Chondrocyte (in vitro differentiated cells): ENCODE measurements at regions not wholly inside any gene's neighbourhood (a gene's known extent, or its start where the extent isn't known, plus 50 kb on each side); places are given as distances from the start of the nearest gene placed in this dataset.

ENCODE experiments used
- DNase-seq: peaks from one replicate; pipeline ENCODE4 v3.0.0; 2021; ENCODE audit warnings: mixed read lengths, low spot score
- H3K27ac Mint-ChIP-seq: one replicate; pipeline ENCODE4 v1.8.0; 2021; ENCODE audit warnings: mild to moderate bottlenecking, moderate library complexity, mixed read lengths; ENCODE audit not compliant: unreplicated experiment
- H3K27me3 Mint-ChIP-seq: 2 replicates; pipeline ENCODE4 v1.8.0; 2021; ENCODE audit warnings: low read depth, mixed read lengths
- H3K36me3 Mint-ChIP-seq: 2 replicates; pipeline ENCODE4 v1.8.0; 2021; ENCODE audit warnings: low read depth, mixed read lengths
- H3K4me1 Mint-ChIP-seq: 2 replicates; pipeline ENCODE4 v1.8.0; 2021; ENCODE audit warnings: low read depth, mild to moderate bottlenecking, mixed read lengths
- H3K4me3 Mint-ChIP-seq: one replicate; pipeline ENCODE4 v1.8.0; 2021; ENCODE audit warnings: mild to moderate bottlenecking, moderate library complexity, mixed read lengths; ENCODE audit not compliant: unreplicated experiment
- H3K9me3 Mint-ChIP-seq: 2 replicates; pipeline ENCODE4 v1.8.0; 2021; ENCODE audit warnings: low read depth, mixed read lengths
- CTCF ChIP-seq: fragments of 200-600 bp; sonication (generic); IDR thresholded peaks from 2 replicates; pipeline ENCODE4 v1.5.0; 2021; ENCODE audit warnings: antibody characterized with exemption, mild to moderate bottlenecking, moderate library complexity

DNA sequence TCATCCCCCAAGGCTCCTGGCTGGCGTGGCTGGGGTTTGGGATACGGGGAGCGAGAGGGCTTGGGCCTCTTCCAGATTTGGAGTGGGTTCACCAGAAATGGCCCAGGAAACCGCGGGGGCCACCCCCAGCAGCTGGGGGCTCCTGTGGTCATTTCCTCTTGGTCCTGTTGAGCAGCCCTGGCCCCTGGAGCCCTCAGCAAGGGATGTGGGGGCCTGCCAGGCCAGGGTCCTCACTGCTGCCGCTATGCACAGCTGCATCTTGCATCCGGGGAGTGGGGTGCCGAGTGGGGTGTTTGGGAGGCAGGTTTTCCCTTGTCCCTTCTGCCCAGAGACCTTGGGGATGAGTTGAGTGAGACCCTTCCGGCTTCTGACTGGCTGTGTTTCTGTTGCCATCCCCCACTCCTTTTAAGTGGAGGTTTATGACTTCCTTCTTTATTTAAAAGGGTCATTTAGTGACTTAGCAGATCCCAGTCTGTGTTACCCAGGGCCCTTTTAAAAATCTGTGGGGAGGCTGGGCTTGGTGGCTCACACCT lies 319.8 kb downstream of the SEC14L1 start:
- Mint-ChIP-seq H3K9me3 (no peaks in the 10 kb centered on the region), H3K4me3 (no peak overlapping the region), H3K4me1 (peaks cover 44% of the 10 kb centered on the region), H3K27me3 (no peaks in the 10 kb centered on the region), H3K27ac (no peak overlapping the region), H3K36me3 (peaks cover 3% of the 10 kb centered on the region)
- TF ChIP-seq CTCF, result no peak
- DNase-seq, result no peak

- Mint-ChIP-seq H3K9me3 (no peaks in the 10 kb centered on the region), H3K4me1 (peaks cover 50% of the 10 kb centered on the region), H3K36me3 (peaks cover 2% of the 10 kb centered on the region), H3K27ac (no peak overlapping the region), H3K27me3 (no peaks in the 10 kb centered on the region), H3K4me3 (no peak overlapping the region)
- no peak for TF ChIP-seq CTCF
- no peak for DNase-seq
These were observed 320.7 kb downstream of the SEC14L1 start for GRCh38 chr17:77461277-77462057.

GRCh38 chr17:77462090-77462489 lies 321.3 kb downstream of the SEC14L1 start:
- no peak overlapping the region for H3K4me3 Mint-ChIP-seq
- no peak overlapping the region for H3K27ac Mint-ChIP-seq
- peaks cover 2% of the 10 kb centered on the region for H3K36me3 Mint-ChIP-seq
- peaks cover 56% of the 10 kb centered on the region for H3K4me1 Mint-ChIP-seq
- TF ChIP-seq CTCF, result no peak
- no peaks in the 10 kb centered on the region for H3K9me3 Mint-ChIP-seq
- no peak for DNase-seq
- H3K27me3 Mint-ChIP-seq, result no peaks in the 10 kb centered on the region

GRCh38 chr17:77462553-77463497 lies 322.1 kb downstream of the SEC14L1 start:
- peaks cover 57% of the 10 kb centered on the region for H3K4me1 Mint-ChIP-seq

More at GRCh38 chr17:77462553-77463497, 322.1 kb downstream of the SEC14L1 start:
- no peak for TF ChIP-seq CTCF
- no peaks in the 10 kb centered on the region for H3K9me3 Mint-ChIP-seq
- H3K4me3 Mint-ChIP-seq, result no peak overlapping the region
- H3K27me3 Mint-ChIP-seq, result no peaks in the 10 kb centered on the region
- peaks cover 2% of the 10 kb centered on the region for H3K36me3 Mint-ChIP-seq
- DNase-seq, result no peak
- H3K27ac Mint-ChIP-seq, result no peak overlapping the region
